HG03457 (cell line): ENCODE measurements at regions not wholly inside any gene's neighbourhood (a gene's known extent, or its start where the extent isn't known, plus 50 kb on each side); places are given as distances from the start of the nearest gene placed in this dataset.
"Not testable (repeated sequence)": the region's sequence is repeated elsewhere in the genome, so short reads cannot be mapped to it uniquely, and the experiment has no call there.

Source experiments
- ATAC-seq: cut with Tn5 transposase; IDR thresholded peaks from one replicate; pipeline ENCODE4 v1.9.1; 2021; ENCODE audit warnings: moderate number of reproducible peaks; ENCODE audit not compliant: unreplicated experiment

GRCh38 chr10:124193309-124193696 lies 99.9 kb upstream of the CHST15 start:
- no peak for ATAC-seq

GRCh38 chr10:124192664-124193308 lies 99.4 kb upstream of the CHST15 start:
- ATAC-seq = not testable (repeated sequence)

DNA sequence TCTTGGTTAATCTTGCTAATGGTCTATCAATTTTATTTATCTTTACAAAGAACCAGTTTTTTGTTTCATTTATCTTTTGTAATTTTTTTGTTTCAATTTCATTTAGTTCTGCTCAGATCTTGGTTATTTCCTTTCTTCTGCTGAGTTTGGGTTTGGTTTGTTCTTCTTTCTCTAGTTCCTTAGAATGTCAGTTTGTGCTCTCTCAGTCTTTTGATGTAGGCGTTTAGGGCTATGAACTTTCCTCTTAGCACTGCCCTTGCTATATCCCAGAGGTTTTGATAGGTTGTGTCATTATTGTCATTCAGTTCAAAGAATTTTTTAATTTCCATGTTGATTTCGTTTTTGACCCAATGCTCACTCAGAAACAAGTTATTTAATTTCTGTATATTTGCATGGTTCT lies 97.1 kb upstream of the CHST15 start:
- ATAC-seq = not testable (repeated sequence)

GRCh38 chr10:124186956-124187355 lies 93.6 kb upstream of the CHST15 start:
- no peak for ATAC-seq

GRCh38 chr10:124185084-124185483 lies 91.7 kb upstream of the CHST15 start:
- ATAC-seq = no peak

DNA sequence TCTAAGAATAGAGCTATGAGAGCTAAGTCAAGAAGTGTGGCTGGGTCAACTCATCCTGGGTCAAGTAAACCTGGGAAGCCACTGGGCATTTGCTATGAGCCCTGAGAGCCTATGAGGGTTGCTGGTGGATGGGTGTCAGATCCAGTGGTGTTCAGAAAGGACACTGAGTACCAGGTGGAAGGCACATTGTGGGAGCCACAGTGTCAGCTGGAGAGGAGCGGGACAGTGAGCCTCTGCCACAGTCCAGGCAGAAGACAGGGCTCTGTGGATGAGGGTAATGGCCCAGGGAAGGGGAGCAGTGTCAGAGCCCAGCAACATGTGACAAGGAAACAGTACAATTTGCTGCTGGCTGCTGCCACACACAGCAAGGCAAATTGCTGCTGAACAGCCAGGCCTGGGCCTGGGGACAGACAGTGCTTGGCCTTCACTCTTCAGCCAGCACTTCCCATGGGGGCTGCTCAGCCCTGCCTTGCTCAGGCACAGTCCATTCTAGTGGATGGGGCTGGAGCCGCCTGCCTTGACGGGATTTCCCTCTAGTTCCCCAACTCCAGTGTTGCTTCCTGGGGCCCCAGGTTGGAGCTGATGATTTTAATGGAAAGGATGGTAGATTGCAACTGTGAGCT lies 90.9 kb upstream of the CHST15 start:
- ATAC-seq = no peak

- no peak for ATAC-seq
These were observed 90.2 kb upstream of the CHST15 start for GRCh38 chr10:124183617-124184016.

DNA sequence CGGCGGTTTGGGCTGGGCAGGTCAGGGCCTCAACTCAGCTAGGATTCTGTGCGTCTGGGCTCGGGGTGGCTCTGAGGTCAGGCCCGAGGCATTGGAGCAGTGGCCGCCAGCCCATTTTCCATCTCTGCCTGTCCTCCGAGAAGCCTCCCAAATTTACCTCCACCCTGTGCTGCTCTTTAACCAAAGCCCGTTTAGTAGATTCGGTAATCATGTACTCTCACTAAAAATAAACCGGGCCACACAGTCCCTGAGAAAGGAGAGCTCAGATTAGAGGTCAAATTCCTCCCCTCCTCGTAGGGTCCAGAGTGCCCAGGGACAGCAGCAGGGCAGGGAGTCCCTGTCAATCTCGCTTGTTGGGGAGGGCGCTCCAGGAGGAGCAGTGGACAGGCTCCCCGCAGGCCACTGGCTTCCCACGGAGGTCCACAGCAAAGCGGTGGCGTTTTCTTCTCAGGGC lies 88.7 kb upstream of the CHST15 start:
- ATAC-seq = no peak

DNA sequence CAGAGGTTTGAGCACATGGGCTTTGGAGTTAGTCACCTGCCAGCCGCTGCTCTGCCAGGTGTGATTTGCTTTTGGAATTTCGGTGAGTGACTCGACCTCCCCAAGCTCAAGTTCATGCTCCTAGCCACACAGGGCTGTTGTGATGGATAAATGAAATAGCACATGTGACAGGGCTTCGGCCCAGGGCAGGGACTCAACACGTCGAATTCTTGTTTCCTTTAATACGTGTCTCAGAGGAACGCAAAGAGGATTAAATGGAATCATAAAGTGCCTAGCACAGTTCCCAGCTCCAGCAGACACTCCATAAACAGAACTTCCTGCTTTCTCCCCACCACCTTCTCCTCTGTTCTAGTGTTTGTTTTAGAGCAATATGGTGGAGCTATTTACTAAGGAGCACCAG lies 88.3 kb upstream of the CHST15 start:
- no peak for ATAC-seq

- no peak for ATAC-seq
These were observed 87.7 kb upstream of the CHST15 start for GRCh38 chr10:124180947-124181549.

- no peak for ATAC-seq
These were observed 86.8 kb upstream of the CHST15 start for GRCh38 chr10:124180044-124180745.

DNA sequence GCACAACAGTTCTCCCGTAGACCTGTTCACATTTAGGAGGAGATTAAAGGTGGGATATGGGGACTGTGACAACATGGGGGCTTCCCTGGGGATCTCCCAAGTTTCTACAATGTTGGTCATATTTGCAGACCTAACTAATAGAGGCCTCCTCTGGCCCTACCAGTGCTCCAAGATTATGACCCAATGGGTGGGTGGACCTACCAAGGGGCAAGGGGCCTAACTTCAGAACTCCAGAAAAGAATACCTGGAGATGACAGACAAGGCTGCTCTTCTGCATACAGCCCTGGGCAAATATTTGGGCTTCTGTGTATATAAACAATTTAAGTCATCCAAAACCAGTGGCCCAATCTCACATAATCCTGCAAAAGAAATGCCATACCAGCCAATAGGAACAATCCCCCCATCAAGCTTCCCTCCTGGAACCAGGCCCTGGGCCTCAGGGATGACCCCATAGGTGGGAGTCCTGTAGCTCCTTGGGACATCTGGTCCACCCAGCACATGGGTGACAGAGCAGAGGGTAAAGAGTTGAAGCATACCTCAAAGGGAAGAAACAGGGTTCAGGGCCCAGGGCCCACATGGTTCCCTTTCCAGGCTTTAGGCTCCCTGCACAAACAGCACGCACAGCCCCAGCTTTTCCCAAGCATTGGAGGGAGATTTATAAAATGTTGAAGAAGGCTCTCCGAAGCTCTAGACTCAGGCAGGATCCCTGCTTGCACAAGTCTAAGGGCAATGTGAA lies 86.1 kb upstream of the CHST15 start:
- no peak for ATAC-seq

GRCh38 chr10:124177180-124177518 lies 83.8 kb upstream of the CHST15 start:
- ATAC-seq = no peak

DNA sequence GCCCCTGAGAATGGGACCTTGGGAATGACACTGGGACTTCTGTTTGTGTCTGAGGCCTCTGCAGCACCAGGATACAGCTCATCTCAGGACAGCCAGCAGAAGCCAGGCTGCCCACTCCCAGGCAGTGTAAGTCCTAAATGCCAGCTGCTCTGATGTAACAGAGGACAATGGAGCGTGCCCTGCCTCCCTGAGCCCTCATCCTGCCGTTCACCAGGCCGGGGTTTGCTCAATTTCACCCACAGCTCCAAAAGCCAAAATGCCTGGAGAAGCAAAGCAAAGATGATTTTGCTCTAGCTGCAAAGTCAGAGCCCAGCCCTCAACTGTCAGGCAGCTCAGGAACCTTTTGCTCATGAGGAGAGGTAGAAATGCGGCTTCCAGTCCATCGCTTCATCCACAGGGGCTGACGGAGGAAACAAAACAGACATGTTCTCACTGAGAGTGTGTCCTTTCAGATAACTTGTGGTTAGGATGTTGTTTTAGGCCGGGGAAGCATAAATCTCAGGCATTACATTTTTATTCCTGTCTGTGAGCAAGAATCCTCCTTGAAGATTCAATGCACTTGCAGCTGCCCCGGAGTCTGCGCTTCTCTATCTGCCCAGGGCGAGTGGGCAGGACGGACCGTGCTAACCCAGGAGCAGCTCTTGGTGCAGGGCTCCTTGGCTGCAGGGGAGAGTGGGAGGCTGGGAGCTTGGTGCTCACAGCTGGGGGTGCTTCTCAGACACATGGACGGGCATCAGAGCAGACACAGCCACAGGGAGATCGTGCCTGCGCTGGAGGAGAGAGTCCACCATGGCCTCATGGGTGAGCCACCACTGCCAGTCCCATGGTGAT lies 83.2 kb upstream of the CHST15 start:
- no peak for ATAC-seq

DNA sequence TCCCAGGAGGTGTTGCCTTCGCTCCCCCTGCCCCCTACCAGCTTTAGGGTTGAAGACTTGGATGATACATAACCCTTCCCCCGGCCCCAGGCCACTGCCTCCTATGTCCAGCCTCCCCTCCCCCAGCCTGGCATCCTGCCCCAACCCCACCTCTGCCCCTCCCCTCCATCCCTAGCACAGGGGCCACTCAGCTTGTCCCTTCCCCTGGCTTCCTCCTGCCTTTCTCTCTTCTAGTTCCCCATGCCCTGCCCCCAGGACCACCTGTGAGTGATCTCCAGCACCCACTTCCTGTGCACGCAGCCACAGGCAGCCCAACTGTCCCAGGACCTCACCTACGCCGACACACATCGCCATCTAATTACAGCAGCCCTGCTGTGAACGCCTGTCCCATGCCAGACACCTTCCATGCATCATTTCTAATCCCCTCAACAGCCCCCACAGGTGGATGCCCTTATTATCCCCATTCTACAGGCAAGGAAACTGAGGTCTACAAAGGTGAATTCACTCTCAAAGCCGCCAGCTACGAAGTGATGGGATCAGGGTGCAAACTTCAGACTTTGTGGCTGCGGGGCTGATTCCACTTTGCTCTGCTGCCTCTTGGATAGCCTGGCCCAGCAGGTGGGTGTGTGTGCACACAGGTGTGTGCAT lies 82.4 kb upstream of the CHST15 start:
- ATAC-seq = no peak

- ATAC-seq = no peak
These were observed 81.6 kb upstream of the CHST15 start for GRCh38 chr10:124174673-124175645.

GRCh38 chr10:124174071-124174566 lies 80.7 kb upstream of the CHST15 start:
- ATAC-seq = no peak

DNA sequence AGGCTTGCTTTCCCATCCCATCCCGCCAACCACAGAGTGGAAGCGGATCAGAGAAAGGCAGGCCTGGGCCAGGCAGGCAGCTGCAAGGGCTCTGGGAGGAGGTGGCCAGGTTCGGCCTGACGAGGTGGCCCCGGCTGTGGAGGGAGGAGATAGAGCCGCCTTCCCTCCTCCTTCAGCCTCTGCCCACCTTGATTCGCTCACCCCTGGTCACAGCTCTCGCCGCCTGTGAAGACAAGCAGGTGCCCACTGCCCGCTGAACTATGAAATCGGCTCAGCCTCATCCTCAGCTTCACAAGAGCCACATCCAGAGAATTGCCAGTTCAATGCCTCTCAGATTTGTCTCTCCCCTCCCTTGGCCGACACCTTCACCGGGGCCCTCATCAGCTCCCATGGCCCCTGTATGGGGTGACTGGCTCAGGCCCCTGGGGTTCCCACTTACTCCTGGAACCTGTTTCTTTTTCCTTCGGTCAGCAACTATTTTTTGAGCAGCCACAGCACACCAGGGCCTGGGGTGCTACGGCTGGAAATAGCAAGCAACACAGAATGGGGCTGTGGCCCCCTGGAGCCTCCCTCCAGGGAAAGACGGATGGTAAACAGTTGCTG lies 80.0 kb upstream of the CHST15 start:
- ATAC-seq = no peak
